Head of caudate nucleus (tissue), 42 donors: ENCODE measurements at regions not wholly inside any gene's neighbourhood (a gene's known extent, or its start where the extent isn't known, plus 50 kb on each side); places are given as distances from the start of the nearest gene placed in this dataset.

ENCODE experiments used
- DNase-seq, 42 donors: peaks; one replicate each; pipeline versions ENCODE4 v3.0.0 to v3.0.0-alpha.2; 2020 to 2021; ENCODE audit warnings: mixed read lengths in 7 of 42
- intact Hi-C: fragments of 100-400 bp; cut with DNase I; formaldehyde crosslinking; loops from one replicate; pipeline ENCODE4 v1.15.0; 2022

DNA sequence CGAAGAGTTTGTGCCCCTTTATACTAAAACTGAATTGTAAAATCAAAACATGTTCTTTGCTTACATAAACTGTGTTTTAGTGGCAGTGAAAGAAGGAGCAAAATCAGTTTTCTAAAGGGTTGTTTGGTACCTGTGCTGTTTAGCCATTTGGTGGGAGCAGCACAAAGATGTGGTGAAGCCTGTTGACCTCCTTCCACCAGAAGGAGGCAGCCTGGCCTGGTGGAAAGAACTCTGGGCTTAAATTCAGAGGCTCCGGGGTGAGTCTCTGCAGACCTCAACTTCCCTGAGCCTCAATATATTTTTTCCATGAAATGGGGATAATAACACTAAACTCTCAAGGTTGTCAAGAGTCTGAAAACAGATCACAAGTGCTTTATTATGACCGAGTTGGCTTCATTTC is 502.5 kb downstream of the VRK1 start:
- intact Hi-C loops = no loop called here
- peak in 8 of 42 donors; percentile 10 to 49 (median 26) for DNase-seq

DNA sequence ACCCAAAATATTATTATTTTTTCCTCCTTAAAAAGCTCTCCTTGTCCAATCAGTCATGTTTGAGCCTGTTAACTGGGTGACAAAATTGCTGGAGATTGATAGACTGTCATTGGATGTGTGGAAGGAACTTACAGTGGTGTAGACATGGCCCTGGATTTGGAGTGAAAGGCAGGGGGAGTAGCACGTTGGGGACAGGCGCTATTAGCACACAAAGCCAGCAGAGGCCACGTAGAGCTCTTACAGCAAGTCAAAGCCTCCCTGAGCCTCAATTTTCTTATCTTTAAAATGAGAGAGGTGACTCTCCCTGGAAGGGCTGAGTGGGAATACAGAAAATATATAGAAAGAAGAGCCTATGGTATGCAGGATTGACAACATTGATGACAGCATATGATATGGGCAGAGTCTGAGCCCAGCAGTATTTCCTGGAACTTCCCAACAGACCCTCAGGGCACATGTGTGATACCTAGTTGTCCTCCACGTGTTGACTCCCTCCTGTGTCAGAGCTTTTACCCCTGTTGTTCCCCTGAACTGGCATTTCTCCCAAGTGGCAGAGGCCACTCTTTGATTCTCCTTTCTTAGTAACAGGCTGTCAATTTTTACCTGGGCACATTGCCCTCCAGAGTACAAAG is 504.9 kb downstream of the VRK1 start:
- intact Hi-C loops = no loop called here
- no peak for DNase-seq

DNA sequence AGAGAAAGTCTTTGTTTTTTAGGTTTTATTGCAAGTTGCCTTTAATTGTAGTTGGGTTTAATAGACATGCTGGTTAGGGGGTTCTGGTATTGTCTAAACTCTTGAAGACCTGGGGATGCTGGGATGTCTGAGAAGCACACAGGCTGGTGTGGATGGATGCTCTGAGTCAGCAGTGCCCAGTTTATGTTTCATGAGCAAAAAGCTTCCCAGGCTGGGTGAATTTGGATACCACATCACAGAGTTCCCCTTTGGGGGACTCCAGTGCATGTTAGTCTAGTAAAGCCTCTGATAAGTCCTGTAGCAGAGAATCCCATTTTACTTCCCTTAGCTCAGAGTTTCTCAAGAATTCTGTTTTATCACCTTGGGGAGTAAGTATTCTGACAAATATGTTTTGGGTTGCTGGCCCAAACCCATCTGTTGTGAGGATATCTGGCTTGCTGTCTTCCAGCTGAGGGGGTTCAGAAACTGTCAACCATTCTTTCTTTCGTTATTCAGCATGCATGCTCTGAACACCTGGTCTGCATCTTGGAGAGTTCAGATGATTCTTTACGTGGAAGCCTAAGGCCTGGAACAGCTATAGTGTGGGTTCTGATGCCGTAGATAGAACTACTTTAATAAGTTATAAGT is 509.1 kb downstream of the VRK1 start:
- intact Hi-C loops = no loop called here
- no peak for DNase-seq

DNA sequence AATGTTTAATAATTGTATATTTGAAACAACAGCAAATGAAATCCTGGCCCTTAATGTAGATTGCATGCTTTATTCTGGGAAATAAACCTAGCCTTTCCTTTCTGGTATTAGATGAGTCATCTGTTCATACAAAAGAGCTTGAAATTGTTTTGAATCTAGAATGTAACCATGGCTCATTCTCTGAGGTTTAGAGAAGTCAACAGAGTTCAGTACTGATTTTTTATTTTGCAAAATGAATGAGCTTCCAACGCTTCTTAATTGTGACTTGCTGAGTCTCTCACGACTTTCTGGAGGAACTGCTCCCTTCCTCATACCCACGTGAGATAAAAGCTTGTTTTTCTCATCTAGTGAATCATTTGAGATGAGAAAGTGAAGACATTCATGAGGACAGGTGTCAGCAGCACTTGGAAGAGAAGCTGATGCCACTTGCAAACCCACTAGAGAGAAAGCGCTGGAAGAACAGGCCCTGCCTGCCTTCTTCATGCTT is 509.6 kb downstream of the VRK1 start:
- intact Hi-C loops = no loop called here
- peak in 26 of 42 donors; percentile 9 to 69 (median 33) for DNase-seq

DNA sequence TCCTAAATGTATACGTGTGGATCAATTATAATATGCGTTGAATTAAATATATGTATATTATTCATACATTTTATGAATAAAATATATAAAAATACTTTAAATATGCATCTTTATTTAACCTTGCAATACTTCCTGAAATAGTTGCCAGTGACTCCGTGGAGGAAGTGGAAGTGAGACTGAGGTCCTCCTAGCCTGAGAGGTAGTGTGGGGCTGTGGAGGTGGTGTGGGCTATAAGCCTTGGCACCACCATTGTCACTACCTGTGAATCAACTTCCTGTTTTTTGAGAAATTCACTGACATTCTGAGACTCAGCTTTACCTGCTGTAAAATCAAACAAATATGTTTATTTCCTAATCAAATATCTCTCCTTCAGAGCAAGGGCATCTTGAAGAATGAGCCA is 514.2 kb downstream of the VRK1 start:
- no peak for DNase-seq
- intact Hi-C loops = no loop called here

DNA sequence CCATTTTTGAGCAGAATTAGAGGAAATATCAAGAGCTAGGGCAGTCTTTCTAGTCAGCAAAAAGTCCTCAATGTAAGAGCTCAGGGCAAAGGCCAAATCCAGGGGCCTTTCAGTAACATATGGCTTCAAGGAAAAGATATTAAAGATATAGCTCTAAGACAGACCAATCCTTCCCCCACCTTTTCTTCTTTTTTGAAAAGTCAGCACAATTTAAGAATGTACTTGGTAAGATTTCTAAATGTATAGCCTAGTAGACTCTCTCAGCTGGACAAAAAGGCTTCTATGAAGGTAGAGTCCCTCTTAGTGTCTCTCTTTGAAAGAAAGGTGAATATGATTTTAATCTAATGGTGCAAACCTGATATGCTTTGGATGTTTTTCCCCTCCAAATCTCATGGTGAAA is 515.7 kb downstream of the VRK1 start:
- no peak for DNase-seq
- intact Hi-C loops = no loop called here

DNA sequence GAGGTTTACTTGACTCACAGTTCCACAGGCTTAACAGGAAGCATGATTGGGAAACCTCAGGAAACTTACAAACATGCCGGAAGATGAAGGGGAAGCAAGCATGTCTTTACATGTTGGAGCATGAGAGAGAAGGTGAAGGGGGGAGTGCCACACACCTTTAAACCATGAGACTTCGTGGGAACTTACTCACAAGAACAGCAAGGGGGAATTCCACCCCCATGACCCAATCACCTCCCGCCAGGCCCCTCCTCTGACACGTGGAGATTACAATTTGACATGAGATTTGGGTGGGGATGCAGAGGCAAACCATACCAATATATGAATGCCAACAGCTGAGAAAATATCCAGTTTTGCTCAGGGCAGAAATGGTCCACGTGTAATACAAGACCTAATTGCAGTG is 518.6 kb downstream of the VRK1 start:
- DNase-seq = no peak
- intact Hi-C loops = no loop called here

DNA sequence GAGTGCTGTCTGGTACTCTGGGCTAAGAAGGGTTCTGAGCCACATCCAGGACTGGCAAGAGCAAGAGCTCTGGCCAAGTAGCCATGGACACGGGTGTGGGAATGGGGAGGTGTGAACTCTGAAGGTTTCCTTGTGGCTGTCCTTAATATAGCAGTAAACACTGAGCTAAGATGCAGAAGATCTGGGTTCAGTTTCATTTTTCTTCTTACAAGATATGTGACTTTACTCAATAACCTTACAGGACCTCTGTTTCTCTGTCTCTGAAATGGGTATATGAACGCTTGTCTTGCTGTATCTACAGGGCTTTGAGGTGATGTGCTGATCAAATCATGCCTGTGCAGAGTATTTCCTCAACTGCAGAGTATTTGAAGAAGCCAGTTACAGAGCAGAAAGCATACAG is 521.2 kb downstream of the VRK1 start:
- no peak for DNase-seq
- intact Hi-C loops = no loop called here

DNA sequence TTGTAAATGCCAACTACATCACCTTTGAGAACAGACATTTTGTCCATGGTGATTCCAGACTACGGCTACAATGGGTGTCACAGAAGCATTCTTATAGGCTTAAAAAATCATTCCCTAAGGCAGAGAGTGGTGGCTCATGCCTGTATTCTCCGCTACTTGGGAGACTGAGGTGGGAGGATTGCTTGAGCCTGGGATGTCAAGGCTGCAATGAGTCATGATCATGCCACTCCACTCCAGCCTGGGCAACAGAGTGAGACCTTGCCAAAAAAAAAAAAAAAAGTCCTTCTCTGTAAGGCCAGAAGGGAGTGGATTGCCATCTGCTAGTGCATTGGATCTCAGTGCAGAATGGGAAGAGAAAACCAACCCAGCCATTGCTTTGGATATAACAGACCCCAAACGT is 522.5 kb downstream of the VRK1 start:
- intact Hi-C loops = no loop called here
- DNase-seq = no peak

DNA sequence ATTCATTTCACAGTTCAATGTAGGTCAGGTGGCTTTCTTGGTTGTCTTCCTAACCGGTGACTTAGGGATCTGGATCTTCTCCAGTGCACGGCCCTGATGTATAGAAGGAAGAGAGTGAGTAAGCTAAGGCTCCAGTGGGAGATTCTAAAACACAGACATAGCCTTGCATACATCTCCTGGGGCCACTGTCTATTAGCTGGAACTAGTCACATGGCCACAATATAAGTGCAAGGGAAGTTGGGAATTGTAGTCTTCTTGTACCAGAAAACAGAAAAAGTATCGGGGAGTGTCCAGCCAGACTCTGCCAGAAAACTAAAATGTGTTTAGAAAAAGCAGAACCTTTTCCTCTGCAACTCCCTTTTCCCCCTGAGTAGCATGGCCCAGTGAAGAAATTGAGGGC is 531.6 kb downstream of the VRK1 start:
- DNase-seq = no peak
- intact Hi-C loops = no loop called here

DNA sequence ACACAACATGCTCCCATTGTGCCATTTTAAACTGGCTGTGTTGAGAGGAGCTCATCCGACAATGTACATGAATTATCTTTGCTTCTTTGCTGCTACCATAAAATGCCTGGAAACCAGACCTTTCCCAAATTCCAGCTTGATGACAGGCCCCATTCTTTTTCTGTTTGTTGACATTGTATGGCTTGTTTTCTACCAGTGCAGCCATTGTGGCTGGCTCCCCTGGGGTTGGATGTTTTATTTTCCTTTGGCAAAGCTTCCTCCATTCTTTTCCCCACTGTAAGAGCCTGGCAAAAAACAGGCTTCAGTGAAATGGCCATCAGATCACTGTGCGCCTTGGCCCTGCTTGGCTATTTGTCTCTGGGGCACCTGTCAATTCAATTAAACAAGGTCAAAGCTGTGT is 532.5 kb downstream of the VRK1 start:
- intact Hi-C loops = no loop called here

DNA sequence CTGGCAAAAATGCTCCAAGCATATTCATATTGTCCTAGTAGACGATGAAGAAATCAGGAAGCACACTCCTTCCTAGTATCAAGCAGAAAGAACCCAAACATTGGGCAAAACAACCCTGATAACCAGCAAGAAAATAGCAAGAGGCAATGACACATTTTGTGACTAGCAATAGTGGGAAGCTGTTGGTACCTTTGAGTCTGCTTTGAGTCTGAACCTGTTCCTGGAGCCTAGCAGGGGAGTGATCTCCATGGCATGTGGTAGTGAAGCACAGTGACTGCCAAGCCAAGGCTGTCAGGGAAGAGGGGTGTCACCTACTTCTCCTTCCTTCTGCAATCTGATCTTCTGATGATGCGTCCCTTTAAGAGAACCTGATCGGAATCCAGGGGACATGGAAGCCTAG is 533.9 kb downstream of the VRK1 start:
- intact Hi-C loops = no loop called here
- DNase-seq = no peak

More for the DNA sequence above, 532.5 kb downstream of the VRK1 start:
- DNase-seq = no peak

DNA sequence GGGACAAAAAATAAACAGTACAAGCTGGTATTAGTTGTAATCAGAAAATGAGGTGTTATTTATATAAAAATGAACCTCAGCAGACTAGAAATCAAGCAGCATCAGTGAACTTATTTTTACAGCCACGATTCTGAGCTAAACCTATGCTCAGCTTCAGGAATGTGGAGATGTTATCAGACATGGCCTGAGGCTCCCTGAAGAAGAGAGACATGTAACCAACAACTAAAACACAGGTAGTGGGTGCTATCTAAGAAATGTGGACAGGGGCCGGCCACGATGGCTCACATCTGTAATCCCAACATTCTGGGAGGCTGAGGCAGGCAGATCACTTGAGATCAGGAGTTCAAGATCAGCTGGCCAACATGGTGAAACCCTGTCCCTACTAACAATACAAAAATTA is 534.3 kb downstream of the VRK1 start:
- intact Hi-C loops = no loop called here
- no peak for DNase-seq

DNA sequence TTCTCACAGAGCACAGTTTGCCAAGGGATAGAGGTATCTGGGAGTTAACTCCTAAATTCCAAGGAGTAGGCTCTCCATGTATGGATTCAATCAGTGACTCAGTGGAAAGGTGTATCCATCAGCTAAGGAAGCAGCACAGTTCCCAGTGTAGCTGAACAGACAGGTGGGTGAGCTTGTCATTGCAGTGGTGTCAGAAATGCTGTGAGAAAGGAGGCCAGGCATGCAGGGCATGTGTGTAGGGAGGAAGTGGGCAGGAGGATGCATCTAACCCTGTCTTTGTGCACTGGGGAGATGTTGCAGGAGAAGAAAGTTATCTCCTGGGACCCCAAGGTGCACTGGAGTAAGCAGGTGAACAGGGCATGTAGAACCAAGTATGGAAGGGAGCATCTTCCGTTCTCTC is 539.0 kb downstream of the VRK1 start:
- peak in 29 of 42 donors; percentile 4 to 71 (median 32) for DNase-seq
- intact Hi-C loops = no loop called here

DNA sequence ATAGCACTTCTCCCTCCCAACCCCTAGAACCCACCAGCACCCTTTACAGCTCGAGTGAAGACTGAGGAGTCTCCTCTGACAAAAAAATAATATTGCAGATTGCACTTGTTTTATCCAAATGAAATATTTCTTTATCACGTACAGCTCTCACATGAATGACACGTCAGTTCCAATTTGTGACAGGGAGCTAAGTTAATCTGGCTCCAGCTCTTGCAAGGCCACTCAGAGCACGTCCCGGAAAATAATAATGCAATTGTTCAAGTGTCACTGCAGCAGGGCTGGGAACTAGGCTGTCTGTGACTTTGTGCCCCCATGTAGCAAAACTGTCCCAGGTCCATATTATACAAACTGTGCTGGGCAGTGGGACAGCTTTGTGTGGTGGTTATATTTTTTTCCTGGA is 539.6 kb downstream of the VRK1 start:
- intact Hi-C loops = no loop called here
- DNase-seq = peak in 21 of 42 donors; percentile 7 to 53 (median 25)

DNA sequence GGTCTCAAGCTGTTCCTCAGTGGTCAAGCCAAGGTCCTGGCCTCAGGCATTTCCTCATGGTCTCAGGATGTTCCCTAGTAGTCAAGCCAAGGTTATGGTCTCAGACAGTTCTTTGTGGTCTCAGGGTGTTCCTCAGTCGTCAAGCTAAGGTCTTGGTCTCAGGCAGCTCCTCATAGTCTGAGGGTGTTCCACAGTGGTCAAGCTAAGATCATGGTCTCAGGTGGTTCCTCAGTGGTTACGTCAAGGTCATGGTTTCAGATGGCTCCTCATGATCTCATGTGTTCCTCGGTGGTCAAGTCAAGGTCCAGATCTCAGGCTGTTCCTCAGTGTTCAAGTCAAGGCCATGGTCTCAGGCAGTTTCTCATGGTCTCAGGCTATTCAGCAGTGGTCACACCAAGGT is 540.1 kb downstream of the VRK1 start:
- intact Hi-C loops = no loop called here
- no peak for DNase-seq

DNA sequence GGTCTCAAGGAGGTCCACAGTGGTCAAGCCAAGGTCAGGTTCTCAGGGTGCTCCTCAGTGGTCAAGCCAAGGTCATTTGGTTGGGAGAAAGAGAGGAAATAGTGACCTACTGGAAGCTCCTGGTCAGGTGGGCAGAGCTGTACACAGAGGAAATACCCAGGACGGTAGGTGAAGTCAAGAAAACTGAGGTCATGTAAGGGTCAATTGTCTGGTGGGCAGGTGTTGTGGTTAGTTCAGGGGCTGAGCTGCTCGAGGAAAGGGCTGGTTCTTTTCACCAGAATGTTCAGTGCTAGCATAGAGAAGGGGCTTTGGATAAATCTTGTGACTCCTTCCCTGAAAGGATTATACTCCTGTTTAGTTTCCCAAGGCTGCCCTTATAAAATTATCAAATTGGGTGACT is 540.5 kb downstream of the VRK1 start:
- DNase-seq = no peak
- intact Hi-C loops = no loop called here

DNA sequence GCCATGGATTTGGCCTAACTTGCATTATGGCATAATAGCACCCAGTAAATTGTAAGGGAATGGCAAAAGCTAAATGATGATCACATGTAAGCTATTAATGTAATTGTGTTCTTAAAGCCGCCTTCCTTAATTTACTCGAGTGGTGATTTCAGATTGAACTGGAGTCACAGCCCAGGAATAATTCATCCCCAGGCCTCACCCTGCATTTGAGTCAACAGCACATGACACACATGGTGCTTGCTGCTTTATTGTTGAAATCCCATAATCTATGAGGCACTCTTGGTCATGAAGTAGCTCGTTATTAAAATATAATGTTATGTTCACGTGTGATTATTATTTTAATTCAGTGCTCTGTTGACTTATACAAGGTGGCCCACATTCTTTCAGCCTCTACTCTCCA is 547.5 kb downstream of the VRK1 start:
- intact Hi-C loops = no loop called here
- DNase-seq = no peak

DNA sequence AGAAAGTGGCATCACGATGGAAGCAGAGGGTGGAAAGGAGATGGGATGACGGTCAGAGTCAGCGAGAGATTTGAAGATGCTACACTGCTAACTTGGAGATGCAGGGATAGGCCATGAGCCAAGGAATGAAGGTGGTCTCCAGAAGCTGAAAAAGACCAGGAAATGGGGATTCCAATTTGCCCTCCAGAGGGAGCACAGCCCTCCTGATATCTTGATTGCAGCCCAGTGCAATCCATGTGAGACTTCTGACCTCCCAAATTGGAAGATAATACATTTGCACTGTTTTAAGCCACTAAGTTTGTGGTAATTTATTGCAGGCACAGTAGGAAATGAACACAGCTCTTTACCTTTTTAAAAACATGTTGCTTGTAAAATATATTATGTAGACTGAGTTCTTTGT is 549.5 kb downstream of the VRK1 start:
- DNase-seq = peak in 1 of 42 donors; percentile 15
- intact Hi-C loops = no loop called here

DNA sequence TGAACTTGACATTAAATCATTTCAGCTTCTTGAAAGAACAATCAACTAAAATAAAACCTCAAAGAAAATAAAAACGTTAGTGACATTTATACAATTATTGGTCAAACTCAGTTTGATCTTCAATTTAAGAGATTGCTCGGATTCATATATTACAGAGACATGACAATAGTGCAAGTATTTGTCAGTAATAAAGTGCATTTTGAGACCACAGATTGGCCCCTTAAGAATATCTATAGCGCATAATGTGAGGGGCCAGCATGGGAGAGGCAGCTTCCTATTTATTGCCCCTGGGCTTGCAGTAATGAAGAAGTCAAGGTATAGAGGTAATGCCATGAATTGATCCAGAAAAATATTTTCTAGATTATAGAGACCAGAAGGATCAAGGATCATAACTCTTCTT is 552.3 kb downstream of the VRK1 start:
- DNase-seq = no peak
- intact Hi-C loops = no loop called here

DNA sequence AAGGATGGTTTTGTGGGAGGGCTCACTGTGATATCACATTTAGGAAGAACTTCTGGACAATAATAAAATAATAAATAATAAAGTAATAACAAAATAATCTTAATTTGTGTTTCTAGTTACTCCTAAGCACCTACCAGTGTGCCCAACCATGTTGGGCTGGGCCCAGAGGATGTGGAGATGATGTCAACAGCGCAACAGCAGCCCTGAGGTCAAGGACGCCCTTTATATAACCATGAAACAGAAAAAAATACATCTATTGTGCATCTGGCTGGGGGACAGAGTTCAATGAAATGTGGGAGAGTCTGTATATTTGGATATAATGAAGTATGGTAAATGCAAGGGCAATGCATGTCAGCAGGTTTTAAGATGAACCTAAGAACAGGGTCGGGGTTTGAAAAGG is 552.8 kb downstream of the VRK1 start:
- intact Hi-C loops = no loop called here
- DNase-seq = no peak
